GM18508 (cell line): ENCODE measurements at regions not wholly inside any gene's neighbourhood (a gene's known extent, or its start where the extent isn't known, plus 50 kb on each side); places are given as distances from the start of the nearest gene placed in this dataset.

ENCODE experiments used
- ATAC-seq: cut with Tn5 transposase; IDR thresholded peaks from one replicate; pipeline ENCODE4 v1.9.1; 2021; ENCODE audit warnings: moderate number of reproducible peaks; ENCODE audit not compliant: insufficient read depth, unreplicated experiment

- no peak for ATAC-seq
Observed at GRCh38 chr4:63670735-63671134, 738.5 kb downstream of the TECRL start.

DNA sequence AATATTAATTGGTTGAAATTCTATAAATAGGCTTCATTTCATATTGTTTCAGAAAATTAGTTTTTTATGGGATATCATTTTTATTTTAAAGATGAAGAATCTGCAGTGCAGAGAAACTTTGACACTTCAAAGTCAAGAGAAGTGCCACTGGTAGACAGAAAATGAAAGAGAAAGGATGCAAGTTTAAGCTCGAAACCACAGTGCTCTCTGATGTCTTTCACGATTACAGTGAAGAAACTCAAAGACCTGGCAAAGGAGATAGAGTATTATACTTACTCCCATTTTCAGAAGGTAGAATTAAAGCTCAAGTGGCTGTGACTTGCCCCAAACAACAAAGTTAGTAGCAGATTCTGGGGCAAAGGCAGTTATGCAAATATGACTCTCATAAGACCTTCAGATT, 745.4 kb downstream of the TECRL start:
- ATAC-seq: no peak

GRCh38 chr4:63644396-63644795, 764.9 kb downstream of the TECRL start:
- no peak for ATAC-seq

DNA sequence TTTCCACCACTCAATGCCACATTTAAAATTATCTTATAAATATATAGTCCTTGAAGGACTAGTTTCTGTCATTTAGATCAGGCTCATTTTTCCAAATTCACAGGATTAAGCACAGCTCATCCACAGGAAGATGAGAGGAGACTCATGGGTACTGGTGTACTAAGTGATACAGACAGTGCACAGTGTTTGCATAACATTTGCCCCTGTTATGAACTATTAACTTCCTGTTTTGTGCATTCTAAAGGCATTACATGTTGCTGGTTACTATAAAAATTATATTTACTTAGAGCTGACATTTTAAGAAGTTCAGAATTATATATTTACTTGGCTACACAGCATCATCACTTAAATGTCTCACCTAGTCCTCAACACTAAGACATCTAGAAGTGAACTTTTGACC, 772.0 kb downstream of the TECRL start:
- no peak for ATAC-seq

DNA sequence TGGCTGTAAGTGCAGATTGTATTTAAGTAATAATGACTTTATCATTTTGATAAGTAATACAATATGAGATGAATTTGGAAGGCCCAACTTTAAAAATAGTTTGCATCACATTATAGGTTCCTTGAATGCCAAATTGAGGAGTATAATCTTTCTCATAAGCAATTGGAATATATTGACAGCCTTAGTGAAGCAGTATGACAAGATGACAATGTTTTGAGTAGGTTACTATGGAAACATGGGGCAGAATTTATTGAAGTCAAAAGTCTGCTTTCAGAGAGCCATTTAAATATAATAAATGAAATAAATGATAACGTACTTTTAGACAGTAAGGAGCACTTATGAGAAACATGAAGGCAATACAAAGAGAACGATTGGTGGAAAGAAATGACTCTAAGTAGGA, 776.4 kb downstream of the TECRL start:
- no peak for ATAC-seq

DNA sequence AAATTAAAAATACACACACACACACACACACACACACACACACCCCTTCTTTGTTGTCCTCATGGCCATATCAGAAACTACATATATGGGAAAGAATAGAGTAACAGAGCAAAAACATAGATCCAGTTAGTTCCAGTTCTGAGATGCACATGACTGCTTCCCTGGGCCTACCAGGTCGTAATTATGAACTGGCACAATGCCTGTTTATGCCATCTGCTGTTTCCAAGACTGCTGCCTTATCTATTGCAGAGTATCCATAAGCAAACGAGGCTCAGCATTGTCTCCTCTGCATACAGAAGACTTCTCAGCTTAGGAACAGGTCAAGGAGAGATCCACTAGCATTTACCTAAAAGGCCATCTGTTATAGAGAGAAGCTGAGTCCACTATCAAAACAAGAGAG, 789.0 kb downstream of the TECRL start:
- ATAC-seq: no peak

GRCh38 chr4:63619771-63620170, 789.5 kb downstream of the TECRL start:
- no peak for ATAC-seq

- ATAC-seq: no peak
Observed at GRCh38 chr4:63618883-63619718, 790.1 kb downstream of the TECRL start.

GRCh38 chr4:63607169-63607872, 801.9 kb downstream of the TECRL start:
- ATAC-seq: no peak

DNA sequence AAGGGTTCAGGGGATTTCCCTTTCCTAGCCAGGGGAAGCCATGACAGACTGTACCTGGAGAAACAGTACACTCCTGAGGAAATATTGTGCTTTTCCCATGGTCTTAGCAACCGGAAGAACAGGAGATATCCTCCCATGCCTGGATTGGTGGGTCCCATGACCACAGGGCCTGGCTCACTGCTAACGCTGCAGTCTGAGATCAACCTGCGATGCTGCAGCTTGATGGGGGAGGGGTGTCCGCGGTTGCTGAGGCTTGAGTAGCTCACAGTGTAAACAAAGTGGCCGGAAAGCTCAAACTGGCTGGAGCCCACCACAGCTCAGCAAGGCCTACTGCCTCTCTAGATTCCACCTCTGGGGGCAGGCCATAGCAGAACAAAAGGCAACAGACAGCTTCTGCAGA, 819.5 kb downstream of the TECRL start:
- no peak for ATAC-seq

GRCh38 chr4:63583561-63583960, 825.7 kb downstream of the TECRL start:
- no peak for ATAC-seq

DNA sequence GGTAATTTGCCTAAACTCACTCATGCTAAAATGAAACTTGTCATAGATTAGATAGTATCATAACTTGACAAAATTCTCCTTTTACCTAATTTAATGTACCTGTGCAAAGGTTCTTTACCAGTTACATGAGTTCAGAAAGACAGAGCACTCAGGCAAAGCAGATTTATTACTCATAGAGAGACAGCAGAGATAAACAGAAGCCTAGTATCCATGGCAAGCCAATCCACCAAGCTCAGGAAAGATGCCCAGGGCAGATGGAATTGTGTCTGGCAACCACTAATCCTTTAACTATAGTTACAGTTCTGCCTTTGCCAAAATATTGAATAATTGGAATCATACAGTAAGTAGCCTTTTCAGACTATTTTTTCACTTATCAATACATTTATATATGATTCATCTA, 826.2 kb downstream of the TECRL start:
- no peak for ATAC-seq

DNA sequence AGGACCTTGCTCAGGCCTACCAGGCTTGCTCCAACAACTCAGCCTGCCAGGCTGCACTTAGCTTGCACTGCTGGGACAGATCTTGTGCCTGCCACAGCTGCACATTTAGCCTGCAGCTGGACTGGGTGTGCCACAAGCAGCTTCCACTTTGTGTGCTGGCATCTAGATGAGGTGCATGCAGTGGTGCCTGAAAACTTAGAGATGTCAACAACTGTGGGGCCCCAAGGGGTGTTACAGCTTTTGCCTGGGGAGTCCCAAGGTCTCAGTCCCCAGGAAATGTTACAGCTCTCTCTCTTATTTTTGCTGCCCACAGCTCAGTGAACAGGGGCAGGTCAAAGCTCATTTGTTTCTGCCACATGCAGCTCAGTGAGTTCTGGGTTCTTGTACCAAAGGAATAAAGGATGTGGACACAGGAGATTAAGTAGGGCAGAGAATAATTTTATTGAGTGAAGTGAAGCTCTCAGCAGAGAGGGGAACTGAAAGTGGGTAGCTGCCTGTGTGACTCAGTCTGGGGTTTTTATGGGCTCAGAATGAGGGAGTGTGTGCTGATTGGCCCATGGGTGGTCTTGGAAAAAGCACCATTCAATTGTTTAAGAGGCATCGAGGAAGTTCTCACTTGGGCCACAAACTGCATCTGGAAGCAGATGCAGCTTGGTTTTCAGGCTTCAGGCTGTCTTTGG, 828.3 kb downstream of the TECRL start:
- no peak for ATAC-seq

DNA sequence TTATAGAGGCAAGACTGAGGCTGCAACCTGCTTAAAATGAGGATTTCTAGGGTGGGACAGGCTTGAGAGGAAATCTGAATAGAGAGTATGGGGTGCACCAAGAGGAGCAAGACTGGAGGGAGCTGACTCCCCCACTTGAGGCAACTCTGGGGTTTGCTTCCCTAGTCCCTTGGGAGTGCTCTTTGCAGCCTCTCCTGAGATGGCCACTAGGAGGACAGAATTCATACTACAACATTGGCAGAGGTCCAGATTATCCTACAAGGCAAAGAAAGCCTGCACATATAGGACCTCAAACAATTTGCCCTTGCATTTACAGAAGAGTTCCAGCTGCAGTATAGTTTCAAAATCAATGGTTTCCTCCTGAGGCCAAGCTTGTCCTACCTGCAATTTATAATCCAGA, 830.9 kb downstream of the TECRL start:
- no peak for ATAC-seq

DNA sequence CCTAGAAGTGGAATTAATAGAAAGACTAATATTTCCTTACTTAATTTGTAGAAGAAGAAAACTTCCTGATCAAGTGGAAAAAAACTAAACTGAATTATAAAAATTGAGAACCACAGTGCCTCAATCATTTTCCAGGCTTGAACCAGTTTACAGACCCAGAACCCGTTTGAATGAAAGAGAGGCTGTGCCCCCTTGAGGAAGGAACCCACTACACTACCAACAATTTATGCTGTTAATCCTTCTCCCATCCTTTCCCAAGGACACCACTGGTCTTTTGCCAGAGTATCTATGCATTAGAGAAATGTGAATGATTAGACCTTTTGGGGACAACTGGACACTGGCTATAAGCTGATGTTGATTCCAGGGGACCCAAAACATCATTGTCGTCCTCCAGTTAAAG, 842.6 kb downstream of the TECRL start:
- ATAC-seq: no peak

DNA sequence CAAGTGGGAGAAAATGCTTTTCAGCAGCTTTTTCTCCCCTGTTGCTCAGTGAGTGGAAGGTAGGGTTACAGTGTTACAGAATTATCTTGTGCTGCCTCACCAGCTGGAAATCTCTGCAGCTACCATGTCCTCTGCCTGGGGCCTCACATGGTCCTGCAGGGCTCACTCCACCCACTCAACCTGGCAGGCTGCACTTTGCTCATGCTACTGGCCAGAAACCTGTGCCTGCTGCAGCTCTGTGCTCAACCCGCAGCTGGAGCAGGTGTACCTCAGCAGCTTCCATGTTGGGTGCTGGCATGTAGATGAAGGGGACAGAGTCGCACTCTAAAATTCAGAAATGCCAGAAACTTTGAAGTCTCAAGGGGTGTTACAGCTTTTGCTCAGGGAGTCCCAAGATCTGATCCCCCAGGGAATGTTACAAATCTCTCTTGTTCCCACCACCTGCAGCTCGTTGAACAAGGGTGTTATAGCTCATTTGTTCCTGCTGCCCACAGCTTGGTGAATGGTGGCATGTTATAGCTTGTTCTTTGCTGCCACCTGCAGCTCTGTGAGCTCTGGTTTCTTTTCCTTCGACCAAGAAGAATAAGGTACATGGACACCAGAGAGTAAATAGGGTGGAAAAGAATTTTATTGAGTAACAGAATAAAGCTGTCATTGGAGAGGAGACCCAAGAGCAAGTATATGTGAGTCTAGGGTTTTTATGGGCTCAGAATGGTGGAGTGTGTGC, 845.8 kb downstream of the TECRL start:
- ATAC-seq: no peak

DNA sequence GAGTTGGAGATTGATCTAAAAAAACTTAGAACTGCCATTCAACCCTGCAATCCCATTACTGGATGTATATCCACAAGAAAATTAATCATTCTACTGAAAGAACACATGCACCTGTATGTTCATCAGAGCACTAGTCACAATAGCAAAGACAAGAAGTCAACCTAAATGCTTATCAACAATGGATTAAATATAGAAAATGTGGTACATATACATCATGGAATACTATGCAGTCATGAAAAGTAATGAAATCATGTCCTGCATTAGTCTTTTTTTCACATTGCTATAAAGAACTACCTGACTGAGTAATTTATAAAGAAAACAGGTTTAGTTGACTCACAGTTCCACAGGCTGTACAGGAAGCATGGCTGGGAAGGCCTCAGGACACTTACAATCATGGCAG, 850.5 kb downstream of the TECRL start:
- ATAC-seq: no peak

GRCh38 chr4:63556332-63556731, 852.9 kb downstream of the TECRL start:
- ATAC-seq: no peak

GRCh38 chr4:63553123-63553522, 856.1 kb downstream of the TECRL start:
- no peak for ATAC-seq

DNA sequence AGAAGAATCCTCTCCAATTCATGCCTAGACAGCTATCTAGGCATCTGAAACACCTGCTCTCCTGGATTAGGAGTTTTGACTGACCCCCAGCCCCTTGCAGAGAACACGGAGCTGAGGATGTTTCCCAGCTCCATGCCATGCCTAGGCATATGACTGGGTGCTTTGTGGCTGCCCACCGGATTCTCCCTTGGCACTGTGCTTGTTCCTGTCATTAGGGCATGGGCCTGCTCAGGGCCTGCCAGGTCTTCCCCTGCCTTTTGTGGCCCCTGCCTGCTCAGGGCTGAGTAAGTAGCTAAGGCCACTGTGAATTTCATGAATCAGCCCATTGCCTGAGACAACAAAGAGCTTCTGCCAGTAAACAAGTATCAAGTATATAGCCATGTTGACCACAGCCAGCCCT, 867.4 kb downstream of the TECRL start:
- ATAC-seq: no peak
